CD1c-positive myeloid dendritic cell (primary cell): ENCODE measurements at regions not wholly inside any gene's neighbourhood (a gene's known extent, or its start where the extent isn't known, plus 50 kb on each side); places are given as distances from the start of the nearest gene placed in this dataset.

Source experiments
- DNase-seq: peaks from one replicate; pipeline ENCODE4 v3.0.0-alpha.2; 2016; ENCODE audit errors: extremely low spot score

- DNase-seq, result no peak
Measured at GRCh38 chr10:36057180-36057579, 415.1 kb upstream of the FZD8 start.

GRCh38 chr10:36053775-36054174 lies 411.7 kb upstream of the FZD8 start:
- DNase-seq, result no peak

- DNase-seq, result no peak
Measured at GRCh38 chr10:36053271-36053670, 411.2 kb upstream of the FZD8 start.

DNA sequence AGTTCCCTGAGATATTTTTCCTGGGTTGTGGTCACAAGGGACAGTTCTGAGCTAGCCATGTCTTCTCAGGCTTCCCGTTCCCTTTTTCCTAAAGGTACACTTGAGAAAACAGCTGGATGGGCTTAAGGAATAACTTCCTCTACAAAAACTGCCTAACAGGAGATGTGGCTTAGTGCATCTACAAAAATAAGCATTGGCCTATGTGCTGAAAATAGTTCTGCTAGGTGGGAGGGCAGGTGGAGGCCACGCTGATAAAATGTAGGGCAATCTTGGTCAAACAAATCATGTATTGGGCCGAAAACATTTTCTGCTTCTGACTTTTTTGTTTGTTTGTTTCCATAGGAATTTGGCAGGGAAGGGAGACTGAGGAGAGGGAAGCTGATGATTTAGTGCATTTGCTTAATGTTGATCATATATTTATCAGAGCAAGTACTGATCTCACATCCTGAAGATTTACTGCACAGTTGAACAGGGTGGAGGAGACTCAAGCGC lies 409.4 kb upstream of the FZD8 start:
- DNase-seq, result no peak

- no peak for DNase-seq
Measured at GRCh38 chr10:36050763-36051499, 408.8 kb upstream of the FZD8 start.

DNA sequence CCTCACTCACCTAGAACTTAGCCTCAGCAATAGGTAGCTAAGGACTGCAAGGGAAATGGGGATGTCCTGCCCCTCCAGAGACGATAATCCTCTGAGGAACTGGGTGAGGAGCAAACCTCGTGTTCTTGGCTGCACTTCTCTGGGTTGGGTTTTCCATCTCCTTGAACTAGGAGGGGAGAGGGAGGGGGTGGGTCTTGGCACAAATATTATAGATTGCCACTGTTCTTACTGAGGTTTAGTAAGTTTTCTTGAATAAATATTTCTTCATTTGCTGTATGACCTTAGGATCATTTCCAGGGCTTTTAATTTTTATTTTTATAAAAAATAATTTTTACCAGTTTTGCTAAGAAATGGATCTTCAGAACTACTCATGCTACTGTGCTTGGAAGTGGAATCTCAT lies 406.7 kb upstream of the FZD8 start:
- DNase-seq, result no peak

GRCh38 chr10:36048236-36048635 lies 406.1 kb upstream of the FZD8 start:
- DNase-seq, result no peak

DNA sequence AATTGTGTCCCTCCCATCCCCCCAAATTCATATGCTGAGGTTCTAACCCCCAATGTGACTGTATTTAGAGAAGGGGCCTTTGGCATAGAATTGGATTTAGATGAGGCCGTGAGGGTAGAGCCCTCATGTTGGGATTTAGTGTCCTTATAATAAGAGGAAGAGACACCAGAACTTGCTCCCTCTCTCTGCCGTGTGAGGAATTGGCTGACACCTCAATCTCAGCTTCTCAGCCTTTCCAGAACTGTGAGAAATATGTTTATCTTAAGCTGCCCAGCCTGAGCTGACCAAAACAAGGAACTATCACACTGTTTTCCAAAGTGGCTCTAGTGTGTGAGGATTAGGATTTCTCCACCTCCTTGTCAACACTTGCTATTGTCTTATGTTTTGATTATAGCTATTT lies 400.0 kb upstream of the FZD8 start:
- no peak for DNase-seq

GRCh38 chr10:36038316-36038955 lies 396.3 kb upstream of the FZD8 start:
- no peak for DNase-seq

GRCh38 chr10:36036137-36036536 lies 394.0 kb upstream of the FZD8 start:
- no peak for DNase-seq

GRCh38 chr10:36033808-36034207 lies 391.7 kb upstream of the FZD8 start:
- DNase-seq, result no peak

DNA sequence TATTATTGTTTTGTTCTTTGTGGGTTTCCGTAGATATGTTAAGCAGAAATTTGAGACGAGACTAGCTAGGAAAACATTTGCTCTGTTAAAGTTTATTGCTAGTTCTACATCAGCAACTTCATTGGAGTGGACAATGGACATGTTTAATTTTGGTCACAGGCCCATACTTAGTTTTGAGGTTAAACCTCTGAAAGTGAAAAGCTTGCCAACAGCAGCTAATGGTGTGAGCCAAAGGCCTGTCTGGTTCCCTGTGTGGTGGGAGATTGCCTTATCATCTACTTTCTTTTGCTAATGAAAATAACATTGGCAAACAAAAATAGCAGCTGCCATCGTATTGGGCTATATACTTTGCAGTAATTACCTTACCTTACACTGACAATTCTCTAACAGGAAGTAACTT lies 388.4 kb upstream of the FZD8 start:
- no peak for DNase-seq

DNA sequence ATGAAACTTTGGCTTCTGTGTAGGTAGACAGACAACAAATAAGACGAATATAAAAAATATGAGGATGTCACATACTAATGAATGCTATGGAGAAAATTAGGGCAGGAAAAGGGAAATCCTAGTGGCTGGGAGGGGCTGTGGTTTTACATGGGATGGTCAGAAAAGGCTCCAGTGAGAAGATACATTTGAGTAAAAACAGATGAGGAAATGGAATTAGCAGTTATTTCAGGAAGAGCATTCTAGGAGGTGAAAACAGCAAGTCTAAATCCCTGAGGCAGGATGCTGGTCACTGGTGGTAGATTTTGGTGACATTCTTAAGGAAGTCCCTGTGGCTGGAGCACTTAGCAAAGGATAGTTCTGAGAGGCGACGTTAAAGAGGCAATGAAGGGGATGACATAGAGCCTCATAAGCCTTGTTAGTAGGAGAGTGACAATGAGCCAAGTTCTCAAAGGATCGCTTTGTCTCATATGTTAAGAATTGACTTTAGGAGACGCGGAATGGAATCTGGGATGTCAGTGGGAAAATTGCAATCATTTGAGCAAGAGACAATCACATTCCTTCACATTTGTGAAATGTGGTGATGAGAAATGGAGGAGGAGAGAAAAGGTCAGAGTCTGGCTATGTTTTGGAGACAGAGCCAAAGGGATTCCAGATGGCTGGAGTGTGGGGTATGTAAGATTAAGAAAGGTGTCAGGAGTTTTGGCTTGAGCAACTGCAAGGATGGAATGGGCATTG lies 384.7 kb upstream of the FZD8 start:
- DNase-seq, result no peak

GRCh38 chr10:36026081-36026480 lies 384.0 kb upstream of the FZD8 start:
- DNase-seq, result no peak

- no peak for DNase-seq
Measured at GRCh38 chr10:36023939-36024338, 381.8 kb upstream of the FZD8 start.

- DNase-seq, result no peak
Measured at GRCh38 chr10:36021096-36021495, 379.0 kb upstream of the FZD8 start.

GRCh38 chr10:36019749-36020148 lies 377.7 kb upstream of the FZD8 start:
- DNase-seq, result no peak

DNA sequence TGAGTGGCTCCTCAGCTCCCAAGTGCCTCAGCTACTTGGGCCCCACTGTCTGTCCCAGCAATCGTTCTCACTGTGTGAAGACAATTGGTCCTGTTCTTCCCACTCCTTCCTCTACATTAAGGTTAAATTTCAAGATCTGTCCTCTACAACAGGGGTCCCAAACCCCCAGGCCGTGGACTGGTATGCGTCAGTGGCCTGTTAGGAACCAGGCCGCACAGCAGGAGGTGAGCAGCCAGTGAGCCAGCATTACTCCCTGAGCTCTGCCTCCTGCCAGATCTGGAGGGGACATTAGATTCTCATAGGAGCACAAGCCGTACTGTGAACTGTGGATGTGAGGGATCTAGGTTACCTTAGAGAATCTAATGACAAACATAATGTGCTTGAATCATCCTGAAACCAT lies 376.9 kb upstream of the FZD8 start:
- no peak for DNase-seq

DNA sequence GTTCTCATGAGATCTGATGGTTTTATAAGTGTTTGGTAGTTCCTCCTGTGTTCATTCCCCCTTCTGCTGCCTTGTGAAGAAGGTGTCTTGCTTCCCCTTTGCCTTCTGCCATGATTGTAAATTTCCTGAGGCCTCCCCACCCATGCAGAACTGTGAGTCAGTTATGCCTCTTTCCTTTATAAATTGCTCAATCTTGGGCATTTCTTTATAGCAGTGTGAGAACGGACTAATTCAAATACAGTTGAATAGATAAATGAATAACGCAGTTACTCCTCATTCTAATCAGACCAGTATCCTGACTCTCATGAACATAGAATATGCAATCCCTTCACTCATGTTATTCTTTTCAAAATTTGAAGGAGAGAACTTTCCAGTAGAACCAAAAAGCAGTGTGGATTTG lies 375.0 kb upstream of the FZD8 start:
- no peak for DNase-seq

DNA sequence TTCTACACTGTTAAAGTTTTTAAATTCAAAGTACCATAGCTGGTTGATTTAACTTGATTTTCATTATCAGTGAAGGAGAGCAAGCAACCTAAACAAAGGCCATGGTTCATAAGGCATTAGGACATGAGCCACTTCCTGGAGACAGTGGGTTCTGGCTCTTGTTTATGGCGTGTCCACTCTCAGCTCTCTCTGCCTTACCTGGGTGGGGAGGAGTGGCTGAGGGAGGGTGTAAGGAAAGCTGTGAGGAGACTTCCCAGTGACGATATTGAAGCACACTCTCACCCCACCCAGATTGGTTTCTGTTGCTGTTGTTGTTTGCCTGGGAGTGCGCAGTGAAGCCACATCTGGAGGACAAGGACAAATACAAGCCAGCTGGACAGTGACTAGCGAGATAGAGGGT lies 365.3 kb upstream of the FZD8 start:
- no peak for DNase-seq

DNA sequence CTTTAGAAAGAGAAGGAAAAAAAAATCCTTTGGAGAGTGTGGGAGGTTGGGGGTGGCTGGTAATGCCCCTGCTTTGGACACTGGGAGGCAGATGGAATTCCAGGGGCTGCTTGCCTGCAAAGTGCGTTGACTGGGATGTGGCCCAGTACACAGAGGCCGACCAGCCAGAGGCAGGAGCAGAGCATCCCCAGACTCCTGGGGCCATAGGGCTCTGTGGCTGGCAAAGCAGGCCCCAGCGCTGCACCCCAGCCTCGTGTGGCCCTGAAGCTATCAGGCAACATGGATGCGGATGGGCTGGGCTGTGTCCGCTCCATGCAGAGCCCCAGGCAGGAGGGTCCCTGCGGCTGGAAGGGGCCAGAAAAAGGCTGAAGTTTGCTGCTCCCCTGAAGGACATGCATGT lies 361.6 kb upstream of the FZD8 start:
- no peak for DNase-seq

GRCh38 chr10:36003031-36003600 lies 361.0 kb upstream of the FZD8 start:
- DNase-seq, result no peak

- DNase-seq, result no peak
Measured at GRCh38 chr10:36002445-36002844, 360.3 kb upstream of the FZD8 start.
